ENCODE measurements at regions not wholly inside any gene's neighbourhood (a gene's known extent, or its start where the extent isn't known, plus 50 kb on each side); places are given as distances from the start of the nearest gene placed in this dataset.

DNA sequence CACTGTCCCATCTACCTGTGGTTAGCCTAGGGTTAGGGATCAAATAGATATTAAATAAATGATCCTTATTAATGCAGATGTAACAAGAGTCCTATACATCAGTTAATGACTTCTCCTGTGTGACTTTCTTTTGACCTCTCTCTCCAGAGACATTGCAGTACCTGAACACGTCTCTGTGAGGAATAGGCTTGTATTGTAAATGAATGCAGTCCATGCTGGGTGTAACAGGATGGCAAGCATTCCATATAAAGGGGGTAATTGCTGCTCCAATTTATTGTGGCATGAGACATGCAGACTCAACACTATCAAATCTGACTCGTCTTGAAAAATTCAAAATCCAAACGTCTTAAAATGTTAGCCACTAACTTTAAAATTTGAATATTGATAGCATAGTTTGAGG, 189.5 kb downstream of the PRDM2 start:
- TF ChIP-seq, protein P1, sequence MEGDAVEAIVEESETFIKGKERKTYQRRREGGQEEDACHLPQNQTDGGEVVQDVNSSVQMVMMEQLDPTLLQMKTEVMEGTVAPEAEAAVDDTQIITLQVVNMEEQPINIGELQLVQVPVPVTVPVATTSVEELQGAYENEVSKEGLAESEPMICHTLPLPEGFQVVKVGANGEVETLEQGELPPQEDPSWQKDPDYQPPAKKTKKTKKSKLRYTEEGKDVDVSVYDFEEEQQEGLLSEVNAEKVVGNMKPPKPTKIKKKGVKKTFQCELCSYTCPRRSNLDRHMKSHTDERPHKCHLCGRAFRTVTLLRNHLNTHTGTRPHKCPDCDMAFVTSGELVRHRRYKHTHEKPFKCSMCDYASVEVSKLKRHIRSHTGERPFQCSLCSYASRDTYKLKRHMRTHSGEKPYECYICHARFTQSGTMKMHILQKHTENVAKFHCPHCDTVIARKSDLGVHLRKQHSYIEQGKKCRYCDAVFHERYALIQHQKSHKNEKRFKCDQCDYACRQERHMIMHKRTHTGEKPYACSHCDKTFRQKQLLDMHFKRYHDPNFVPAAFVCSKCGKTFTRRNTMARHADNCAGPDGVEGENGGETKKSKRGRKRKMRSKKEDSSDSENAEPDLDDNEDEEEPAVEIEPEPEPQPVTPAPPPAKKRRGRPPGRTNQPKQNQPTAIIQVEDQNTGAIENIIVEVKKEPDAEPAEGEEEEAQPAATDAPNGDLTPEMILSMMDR (IDR thresholded peaks at IDR 0.05), result no peak
- TF ChIP-seq POLR2A (IDR thresholded peaks at IDR 0.05), result no peak
